ENCODE measurements at regions not wholly inside any gene's neighbourhood (a gene's known extent, or its start where the extent isn't known, plus 50 kb on each side); places are given as distances from the start of the nearest gene placed in this dataset.
"Not testable (repeated sequence)": the region's sequence is repeated elsewhere in the genome, so short reads cannot be mapped to it uniquely, and the experiment has no call there.

DNA sequence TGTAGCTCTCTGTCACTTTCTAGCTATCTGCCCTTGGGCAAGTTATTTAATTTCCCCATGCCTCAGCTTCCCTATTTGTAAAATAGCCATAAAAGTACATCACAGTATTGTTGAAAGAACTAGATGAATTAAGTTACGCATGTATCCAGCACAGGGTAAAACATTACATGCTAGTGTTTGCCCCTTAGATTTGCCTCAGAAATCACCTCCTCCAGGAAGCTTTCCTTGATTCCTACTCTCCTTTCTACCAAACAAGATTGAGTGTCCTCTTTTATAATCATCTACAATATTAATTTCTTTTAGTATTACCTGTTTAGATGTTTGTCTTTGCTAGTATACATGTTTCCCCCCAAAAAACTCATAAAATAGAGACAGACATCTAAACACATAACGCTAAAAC, 369.5 kb downstream of the GBA3 start:
- no peak for DNase-seq

GRCh38 chr4:23061431-23061830, 368.7 kb downstream of the GBA3 start:
- no peak for DNase-seq

DNA sequence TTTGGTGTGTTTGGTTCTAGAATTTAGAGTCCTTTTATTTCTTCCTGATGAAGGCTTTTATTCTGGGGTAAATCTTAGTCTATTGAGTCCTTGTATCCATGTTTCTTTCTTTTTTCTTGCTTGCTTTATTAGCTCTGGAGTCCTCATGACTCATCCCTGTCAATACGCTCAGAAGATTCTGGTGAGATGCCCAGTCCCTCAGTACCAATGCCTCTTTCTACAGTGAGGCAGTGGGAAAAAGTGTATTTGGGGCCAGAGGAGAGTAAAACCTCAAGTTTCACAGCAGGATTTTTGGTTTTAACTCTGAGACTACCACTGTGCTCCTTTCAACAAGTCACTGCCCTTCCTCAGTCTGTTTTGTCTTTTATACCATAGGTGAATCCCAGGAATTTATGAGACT, 368.0 kb downstream of the GBA3 start:
- no peak for DNase-seq

- no peak for DNase-seq
Measured at GRCh38 chr4:23058165-23058776, 365.5 kb downstream of the GBA3 start.

DNA sequence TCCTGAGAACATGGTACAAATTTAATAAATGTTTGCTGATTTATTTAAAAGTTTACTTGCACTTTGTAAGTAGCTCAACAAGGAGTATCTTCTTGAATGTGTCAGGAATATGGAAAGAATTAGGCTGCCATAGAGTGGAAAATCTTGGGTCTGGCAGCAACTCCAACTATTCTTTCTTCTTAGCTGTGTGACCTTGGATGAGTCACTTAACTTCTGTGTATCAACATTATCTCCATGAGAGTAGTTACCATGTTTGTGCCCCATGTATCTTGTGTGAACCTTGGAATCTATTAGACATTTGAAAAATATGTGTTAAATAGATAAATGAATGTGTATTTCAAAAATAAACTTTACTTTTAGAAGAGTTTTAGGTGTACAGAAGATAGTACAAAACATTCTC, 348.8 kb downstream of the GBA3 start:
- DNase-seq = no peak

- no peak for DNase-seq
Measured at GRCh38 chr4:23040539-23040938, 347.8 kb downstream of the GBA3 start.

DNA sequence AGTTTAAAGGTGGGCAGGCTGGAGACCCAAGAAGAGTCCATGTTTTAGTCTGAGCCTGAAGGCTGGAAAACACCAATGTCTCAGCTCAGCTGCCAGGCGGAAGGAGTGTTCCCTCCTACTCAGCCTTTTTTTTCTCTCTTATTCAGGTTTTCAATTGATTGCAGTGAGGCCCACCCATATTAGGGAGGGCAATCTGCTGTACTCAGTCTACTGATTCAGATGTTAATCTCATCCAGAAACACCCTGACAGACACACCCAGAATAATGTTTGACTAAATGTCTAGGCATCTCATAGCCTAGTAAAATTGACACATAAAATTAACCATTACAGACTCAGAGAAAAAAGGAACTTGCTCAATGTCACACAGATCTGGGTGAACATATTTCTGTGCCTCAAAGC, 347.1 kb downstream of the GBA3 start:
- DNase-seq = no peak

DNA sequence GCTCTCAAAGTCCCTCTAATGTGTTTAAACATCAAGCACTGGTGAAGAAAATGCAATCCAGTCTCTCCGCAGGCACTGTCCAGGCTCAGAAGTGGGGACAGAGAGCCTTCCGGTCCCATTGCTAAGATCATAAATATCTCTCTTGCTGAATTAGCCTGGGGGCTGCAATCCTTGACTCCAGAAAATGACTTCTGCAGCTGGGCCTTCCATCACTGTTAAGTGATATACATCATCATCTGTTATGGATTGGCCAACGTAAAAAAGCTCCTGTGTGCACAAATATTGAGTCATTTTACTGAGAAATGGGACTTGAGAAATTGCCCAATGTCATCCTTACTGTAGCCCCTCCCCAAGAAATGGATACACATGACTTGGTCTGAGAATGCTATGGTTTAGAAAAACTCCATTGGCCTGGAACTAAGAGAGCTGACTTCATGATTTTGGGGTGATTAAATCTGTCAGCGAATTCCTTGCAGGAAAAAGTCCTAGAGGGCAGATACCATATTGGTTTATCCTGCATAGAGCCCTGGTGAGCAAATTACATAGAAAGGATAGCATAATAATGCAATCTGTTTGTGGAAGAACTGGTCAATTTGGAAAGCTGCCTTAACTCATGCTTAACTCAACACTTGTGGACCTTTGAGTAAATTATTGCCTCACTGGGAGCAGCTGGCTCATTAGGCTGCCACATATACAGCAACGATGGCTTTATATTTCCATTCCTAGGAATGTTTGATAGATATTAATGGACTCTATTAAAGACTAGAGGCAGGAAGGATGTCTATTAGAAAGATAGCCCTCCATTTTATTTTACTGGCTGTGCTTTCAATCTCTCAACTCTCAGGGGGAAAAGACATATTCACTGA, 346.1 kb downstream of the GBA3 start:
- no peak for DNase-seq

GRCh38 chr4:23036921-23037495, 344.3 kb downstream of the GBA3 start:
- no peak for DNase-seq

DNA sequence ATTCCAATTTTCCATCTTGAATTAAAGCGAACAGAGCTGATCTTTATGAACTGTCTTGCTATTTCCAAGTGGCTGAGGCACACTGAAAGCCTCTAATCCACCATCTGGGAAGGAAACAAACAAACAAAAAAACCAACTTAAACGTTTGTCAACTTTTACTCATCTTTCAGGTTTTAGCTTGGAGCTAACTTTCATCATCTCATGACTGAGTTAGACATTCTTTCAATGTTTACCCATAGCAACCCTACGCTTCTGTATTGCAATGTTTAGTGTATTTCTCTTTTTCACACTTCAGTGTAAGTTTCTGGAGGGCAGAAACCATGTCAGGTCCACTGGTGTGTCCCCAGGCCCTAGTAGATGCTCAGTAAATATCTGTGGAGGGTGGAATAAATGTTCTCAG, 343.8 kb downstream of the GBA3 start:
- DNase-seq = no peak

DNA sequence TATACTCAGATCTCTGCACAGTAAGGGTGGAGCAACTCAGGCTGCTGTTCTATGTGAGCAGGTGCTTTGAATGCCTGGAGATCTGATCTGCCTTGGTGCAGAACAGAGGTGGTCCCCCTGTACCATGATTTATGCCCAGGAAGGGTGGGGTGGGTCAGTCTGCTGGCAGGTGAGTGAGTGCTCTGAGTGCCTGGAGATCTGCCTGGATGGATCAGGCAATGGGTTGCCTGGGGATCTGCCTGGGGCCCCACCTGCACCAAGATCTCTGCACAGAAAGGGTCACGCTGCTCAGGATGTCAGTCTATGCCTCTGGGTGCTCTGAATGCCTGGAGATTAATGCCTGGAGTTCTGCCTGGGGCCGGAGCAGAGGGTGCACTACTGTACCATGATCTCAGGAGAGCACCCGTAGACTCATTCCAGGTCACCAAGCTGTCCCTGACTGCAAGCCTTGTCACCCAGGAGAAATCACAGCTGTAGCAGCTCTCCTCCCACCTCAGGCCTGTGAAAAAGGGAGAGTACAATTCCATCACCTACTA, 342.9 kb downstream of the GBA3 start:
- no peak for DNase-seq

DNA sequence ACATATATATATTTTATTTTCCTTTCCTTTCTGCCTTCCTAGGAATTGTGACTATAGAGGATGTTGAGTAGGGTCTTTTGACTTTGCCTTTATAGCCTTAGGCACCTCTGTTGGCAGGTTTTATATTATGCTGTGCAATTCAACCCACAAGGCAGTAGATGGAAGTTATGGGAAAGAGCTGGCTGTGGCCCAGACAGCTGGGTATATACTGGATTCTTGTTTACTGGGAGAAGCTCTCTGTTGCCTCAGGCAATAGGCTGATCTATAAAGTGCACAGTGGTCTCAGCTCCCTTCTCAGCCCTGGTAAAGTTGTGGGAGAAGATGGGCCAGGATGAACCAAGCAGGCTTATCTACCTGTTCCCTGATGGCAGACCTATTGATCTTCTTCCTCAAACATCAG, 342.0 kb downstream of the GBA3 start:
- no peak for DNase-seq

GRCh38 chr4:23033796-23034195, 341.1 kb downstream of the GBA3 start:
- DNase-seq = no peak

DNA sequence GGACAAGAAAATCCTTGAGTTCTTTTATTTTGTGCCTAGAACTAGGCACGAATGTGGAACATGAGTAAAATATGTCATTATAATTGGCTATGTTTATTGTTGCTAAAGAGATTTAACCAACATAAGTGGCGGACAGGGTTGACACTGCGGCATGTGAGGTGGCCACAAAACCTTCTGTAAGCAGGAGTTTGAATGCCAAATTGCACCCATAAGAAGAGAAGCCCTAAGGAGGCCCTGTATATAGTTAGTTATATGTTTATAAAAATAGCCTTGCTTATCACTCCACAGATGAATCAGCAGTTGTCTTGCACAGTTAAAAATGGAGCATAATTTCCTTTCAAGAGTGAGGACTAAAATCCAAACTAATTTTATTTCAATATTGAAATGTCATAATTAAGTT, 336.1 kb downstream of the GBA3 start:
- no peak for DNase-seq

GRCh38 chr4:23023666-23024065, 330.9 kb downstream of the GBA3 start:
- DNase-seq = no peak

GRCh38 chr4:23023121-23023520, 330.4 kb downstream of the GBA3 start:
- no peak for DNase-seq

- DNase-seq = no peak
Measured at GRCh38 chr4:23022032-23022431, 329.3 kb downstream of the GBA3 start.

GRCh38 chr4:23021040-23021439, 328.3 kb downstream of the GBA3 start:
- DNase-seq = no peak

DNA sequence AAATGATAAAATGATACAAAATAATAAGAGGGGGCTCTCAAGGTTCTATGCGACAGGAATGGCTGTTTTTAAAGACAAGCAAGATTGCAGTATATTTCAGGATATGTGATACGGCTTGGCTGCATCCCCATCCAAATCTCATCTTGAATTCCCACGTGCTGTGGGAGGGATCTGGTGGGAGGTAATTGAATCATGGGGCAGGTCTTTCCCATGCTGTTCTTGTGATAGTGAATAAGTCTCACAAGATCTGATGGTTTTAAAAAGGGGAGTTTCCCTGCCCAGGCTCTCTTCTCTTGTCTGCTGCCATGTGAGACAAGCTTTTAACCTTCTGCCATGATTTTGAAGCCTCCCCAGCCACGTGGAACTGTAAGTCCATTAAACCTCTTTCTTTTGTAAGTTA, 327.7 kb downstream of the GBA3 start:
- not testable (repeated sequence) for DNase-seq

DNA sequence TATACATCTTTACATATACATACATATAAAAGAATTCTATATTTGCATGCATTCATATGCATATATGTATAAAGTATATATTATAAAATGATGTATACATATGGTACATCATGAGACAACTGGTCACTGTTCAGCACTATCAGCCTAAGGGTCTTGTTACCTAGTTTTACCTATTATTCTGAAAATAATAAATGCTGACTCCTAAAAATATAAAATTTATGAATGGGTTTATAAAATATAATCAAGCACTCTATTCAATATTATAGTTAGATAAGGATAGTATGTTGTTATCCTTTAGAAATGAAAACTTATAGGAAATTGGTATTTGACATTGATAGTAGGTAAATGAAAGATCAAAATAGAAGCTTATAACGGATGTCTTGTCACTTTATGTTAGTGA, 324.2 kb downstream of the GBA3 start:
- no peak for DNase-seq

GRCh38 chr4:23015821-23016220, 323.1 kb downstream of the GBA3 start:
- no peak for DNase-seq

DNA sequence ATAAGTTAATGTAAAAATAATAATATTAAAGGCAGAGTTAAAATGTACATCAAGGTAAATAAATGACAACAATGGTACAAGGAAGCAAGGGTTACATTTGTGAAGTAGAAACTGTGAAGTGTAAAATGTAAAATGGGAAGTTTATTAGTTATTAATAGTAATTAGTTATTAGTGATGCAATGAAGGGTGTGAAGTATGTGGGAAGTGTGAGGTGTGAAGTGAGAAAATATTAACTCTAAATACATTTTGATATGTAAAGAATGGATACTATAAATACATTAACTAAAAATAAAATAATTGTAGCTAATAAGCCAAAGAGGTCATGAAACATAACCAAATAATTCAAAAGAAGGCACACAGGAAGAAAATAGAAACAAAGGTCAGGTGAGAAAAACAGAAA, 316.4 kb downstream of the GBA3 start:
- DNase-seq = no peak

GRCh38 chr4:23006756-23007155, 314.0 kb downstream of the GBA3 start:
- no peak for DNase-seq

DNA sequence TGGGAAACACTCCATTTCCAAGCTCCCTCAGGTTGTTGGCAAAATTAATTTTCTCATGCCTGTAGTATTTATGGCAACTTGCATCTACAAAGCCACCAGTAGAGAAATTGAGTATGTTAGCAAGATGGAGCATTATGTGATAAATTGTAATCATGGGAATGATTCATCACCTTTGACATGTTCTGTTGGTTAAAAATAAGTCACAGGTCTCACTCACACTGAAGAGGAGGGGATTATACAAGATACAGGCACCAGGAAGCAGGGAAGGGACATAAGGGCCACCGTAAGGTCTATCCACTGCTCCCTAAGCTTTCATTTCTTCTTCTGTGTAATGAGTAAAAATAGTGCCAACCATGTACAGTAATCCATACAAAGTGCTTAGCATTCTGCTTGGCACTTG, 313.0 kb downstream of the GBA3 start:
- DNase-seq = no peak

Data from CD4-positive, alpha-beta T cell treated with Interleukin-15 for 1 hour (primary cell).